ENCODE measurements at regions not wholly inside any gene's neighbourhood (a gene's known extent, or its start where the extent isn't known, plus 50 kb on each side); places are given as distances from the start of the nearest gene placed in this dataset.

DNA sequence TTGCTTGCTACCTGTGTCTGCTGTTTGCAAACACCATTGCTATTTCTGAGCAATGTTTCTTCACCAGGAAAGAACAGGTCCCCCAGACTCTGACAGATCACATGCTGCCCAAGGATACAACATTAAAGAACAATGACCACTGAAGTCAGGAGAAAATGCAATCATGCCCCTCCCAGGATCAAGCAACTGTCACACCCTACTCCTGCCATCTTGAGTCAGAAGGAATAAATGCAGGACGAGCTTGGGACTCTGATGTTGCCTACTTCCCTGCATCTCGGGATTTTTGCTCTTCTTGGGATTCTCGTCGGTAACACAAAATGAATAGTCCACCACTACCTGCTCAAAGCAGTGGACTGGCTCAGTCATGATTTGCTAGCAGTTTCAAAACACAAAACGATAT lies 490.6 kb downstream of the COG6 start:
- TF ChIP-seq, protein P1, sequence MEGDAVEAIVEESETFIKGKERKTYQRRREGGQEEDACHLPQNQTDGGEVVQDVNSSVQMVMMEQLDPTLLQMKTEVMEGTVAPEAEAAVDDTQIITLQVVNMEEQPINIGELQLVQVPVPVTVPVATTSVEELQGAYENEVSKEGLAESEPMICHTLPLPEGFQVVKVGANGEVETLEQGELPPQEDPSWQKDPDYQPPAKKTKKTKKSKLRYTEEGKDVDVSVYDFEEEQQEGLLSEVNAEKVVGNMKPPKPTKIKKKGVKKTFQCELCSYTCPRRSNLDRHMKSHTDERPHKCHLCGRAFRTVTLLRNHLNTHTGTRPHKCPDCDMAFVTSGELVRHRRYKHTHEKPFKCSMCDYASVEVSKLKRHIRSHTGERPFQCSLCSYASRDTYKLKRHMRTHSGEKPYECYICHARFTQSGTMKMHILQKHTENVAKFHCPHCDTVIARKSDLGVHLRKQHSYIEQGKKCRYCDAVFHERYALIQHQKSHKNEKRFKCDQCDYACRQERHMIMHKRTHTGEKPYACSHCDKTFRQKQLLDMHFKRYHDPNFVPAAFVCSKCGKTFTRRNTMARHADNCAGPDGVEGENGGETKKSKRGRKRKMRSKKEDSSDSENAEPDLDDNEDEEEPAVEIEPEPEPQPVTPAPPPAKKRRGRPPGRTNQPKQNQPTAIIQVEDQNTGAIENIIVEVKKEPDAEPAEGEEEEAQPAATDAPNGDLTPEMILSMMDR (IDR thresholded peaks at IDR 0.05) = no peak
- TF ChIP-seq ESRRA (CRISPR knock-in tag; IDR thresholded peaks at IDR 0.05; ENCODE audit: borderline replicate concordance) = no peak
- TF ChIP-seq, protein P2, sequence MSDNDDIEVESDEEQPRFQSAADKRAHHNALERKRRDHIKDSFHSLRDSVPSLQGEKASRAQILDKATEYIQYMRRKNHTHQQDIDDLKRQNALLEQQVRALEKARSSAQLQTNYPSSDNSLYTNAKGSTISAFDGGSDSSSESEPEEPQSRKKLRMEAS (CRISPR knock-in tag; IDR thresholded peaks at IDR 0.05) = no peak
- no peak for TF ChIP-seq IRF2 (CRISPR knock-in tag; IDR thresholded peaks at IDR 0.05; ENCODE audit: borderline replicate concordance, low read depth)
- TF ChIP-seq, protein P3, sequence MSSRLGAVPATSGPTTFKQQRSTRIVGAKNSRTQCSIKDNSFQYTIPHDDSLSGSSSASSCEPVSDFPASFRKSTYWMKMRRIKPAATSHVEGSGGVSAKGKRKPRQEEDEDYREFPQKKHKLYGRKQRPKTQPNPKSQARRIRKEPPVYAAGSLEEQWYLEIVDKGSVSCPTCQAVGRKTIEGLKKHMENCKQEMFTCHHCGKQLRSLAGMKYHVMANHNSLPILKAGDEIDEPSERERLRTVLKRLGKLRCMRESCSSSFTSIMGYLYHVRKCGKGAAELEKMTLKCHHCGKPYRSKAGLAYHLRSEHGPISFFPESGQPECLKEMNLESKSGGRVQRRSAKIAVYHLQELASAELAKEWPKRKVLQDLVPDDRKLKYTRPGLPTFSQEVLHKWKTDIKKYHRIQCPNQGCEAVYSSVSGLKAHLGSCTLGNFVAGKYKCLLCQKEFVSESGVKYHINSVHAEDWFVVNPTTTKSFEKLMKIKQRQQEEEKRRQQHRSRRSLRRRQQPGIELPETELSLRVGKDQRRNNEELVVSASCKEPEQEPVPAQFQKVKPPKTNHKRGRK (CRISPR knock-in tag; IDR thresholded peaks at IDR 0.05; ENCODE audit: borderline replicate concordance) = no peak
- no peak for TF ChIP-seq AFF4 (CRISPR knock-in tag; IDR thresholded peaks at IDR 0.05; ENCODE audit: borderline replicate concordance)
- TF ChIP-seq ELF4 (CRISPR knock-in tag; IDR thresholded peaks at IDR 0.05; ENCODE audit: low read depth) = no peak
- TF ChIP-seq, protein P4, sequence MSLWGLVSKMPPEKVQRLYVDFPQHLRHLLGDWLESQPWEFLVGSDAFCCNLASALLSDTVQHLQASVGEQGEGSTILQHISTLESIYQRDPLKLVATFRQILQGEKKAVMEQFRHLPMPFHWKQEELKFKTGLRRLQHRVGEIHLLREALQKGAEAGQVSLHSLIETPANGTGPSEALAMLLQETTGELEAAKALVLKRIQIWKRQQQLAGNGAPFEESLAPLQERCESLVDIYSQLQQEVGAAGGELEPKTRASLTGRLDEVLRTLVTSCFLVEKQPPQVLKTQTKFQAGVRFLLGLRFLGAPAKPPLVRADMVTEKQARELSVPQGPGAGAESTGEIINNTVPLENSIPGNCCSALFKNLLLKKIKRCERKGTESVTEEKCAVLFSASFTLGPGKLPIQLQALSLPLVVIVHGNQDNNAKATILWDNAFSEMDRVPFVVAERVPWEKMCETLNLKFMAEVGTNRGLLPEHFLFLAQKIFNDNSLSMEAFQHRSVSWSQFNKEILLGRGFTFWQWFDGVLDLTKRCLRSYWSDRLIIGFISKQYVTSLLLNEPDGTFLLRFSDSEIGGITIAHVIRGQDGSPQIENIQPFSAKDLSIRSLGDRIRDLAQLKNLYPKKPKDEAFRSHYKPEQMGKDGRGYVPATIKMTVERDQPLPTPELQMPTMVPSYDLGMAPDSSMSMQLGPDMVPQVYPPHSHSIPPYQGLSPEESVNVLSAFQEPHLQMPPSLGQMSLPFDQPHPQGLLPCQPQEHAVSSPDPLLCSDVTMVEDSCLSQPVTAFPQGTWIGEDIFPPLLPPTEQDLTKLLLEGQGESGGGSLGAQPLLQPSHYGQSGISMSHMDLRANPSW (CRISPR knock-in tag; conservative IDR thresholded peaks at IDR 0.05; ENCODE audit: low read depth) = no peak
- no peak for TF ChIP-seq FOXP1 (CRISPR knock-in tag; IDR thresholded peaks at IDR 0.05; ENCODE audit: borderline replicate concordance)
- TF ChIP-seq CREB1 (CRISPR knock-in tag; IDR thresholded peaks at IDR 0.05) = no peak
- no peak for TF ChIP-seq ZNF416 (CRISPR knock-in tag; IDR thresholded peaks at IDR 0.05)
